WI38 (cell line): ENCODE measurements at regions not wholly inside any gene's neighbourhood (a gene's known extent, or its start where the extent isn't known, plus 50 kb on each side); places are given as distances from the start of the nearest gene placed in this dataset.

Experiments
- H3K4me3 ChIP-seq: 2 replicates; pipeline ENCODE4 v1.5.1; 2011; ENCODE audit warnings: low read depth, mild to moderate bottlenecking, control low read depth, low read length
- CTCF ChIP-seq: IDR thresholded peaks from 2 replicates; pipeline ENCODE4 v1.5.1; 2012; ENCODE audit warnings: low read depth, mild to moderate bottlenecking, control low read depth, low read length

- no peak for TF ChIP-seq CTCF
- H3K4me3 ChIP-seq, result no peak overlapping the region
Observed at GRCh38 chr2:41078341-41078740, 626.5 kb upstream of the SLC8A1 start.

GRCh38 chr2:41079011-41079410 is 627.1 kb upstream of the SLC8A1 start:
- TF ChIP-seq CTCF, result no peak
- no peak overlapping the region for H3K4me3 ChIP-seq

GRCh38 chr2:41084321-41084720 is 632.4 kb upstream of the SLC8A1 start:
- no peak for TF ChIP-seq CTCF
- H3K4me3 ChIP-seq, result no peak overlapping the region

- H3K4me3 ChIP-seq, result no peak overlapping the region
- TF ChIP-seq CTCF, result no peak
Observed at GRCh38 chr2:41087946-41088345, 636.1 kb upstream of the SLC8A1 start.

- TF ChIP-seq CTCF, result no peak
- H3K4me3 ChIP-seq, result no peak overlapping the region
Observed at GRCh38 chr2:41101281-41101680, 649.4 kb upstream of the SLC8A1 start.

- no peak for TF ChIP-seq CTCF
- H3K4me3 ChIP-seq, result no peak overlapping the region
Observed at GRCh38 chr2:41109744-41110143, 657.9 kb upstream of the SLC8A1 start.

- H3K4me3 ChIP-seq, result no peak overlapping the region
- TF ChIP-seq CTCF, result no peak
Observed at GRCh38 chr2:41111836-41112627, 660.1 kb upstream of the SLC8A1 start.
